ENCODE measurements at regions not wholly inside any gene's neighbourhood (a gene's known extent, or its start where the extent isn't known, plus 50 kb on each side); places are given as distances from the start of the nearest gene placed in this dataset.

DNA sequence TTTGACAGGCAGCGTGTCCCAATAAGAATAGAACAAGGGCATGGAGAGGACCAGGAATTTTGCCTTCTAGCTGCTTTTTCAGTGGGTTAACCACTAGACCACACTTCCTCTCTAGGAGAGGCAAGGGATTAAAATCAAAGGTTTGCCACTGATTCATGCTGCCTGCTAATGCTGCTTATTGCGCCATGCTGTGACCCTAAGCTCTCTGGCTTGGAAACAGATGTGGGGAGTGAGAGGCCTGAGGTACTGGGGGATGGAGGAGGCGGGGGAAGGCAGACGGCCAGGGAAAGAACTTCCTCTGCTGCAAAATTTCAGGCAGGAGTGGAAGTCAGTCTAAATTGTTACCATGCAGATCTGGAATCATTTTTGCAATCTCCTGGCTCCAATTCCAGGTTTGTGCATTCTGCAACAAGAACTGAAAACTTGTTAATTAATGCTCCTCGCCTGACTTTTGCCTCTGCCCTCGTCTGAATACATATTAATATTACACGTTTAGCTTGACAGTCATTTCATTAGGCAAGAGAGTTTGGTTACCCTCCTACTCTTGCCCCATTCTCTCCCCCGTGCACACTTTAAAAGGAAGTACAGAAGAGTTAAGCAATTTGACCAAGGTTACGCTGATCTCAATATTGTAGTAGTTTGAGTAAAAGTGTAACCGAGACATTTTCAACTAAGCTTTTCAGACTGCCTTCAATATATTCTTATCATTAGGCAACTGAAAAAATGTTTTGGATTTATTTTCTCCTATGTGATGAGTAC lies 121.7 kb upstream of the SPRED1 start:
- TF ChIP-seq, protein P1, sequence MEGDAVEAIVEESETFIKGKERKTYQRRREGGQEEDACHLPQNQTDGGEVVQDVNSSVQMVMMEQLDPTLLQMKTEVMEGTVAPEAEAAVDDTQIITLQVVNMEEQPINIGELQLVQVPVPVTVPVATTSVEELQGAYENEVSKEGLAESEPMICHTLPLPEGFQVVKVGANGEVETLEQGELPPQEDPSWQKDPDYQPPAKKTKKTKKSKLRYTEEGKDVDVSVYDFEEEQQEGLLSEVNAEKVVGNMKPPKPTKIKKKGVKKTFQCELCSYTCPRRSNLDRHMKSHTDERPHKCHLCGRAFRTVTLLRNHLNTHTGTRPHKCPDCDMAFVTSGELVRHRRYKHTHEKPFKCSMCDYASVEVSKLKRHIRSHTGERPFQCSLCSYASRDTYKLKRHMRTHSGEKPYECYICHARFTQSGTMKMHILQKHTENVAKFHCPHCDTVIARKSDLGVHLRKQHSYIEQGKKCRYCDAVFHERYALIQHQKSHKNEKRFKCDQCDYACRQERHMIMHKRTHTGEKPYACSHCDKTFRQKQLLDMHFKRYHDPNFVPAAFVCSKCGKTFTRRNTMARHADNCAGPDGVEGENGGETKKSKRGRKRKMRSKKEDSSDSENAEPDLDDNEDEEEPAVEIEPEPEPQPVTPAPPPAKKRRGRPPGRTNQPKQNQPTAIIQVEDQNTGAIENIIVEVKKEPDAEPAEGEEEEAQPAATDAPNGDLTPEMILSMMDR (IDR thresholded peaks at IDR 0.05) = no peak
- no peak for TF ChIP-seq POLR2A (IDR thresholded peaks at IDR 0.05)

Measured in Peyer's patch (tissue), 4 donors.